ENCODE measurements at regions not wholly inside any gene's neighbourhood (a gene's known extent, or its start where the extent isn't known, plus 50 kb on each side); places are given as distances from the start of the nearest gene placed in this dataset.
"Not testable (repeated sequence)": the region's sequence is repeated elsewhere in the genome, so short reads cannot be mapped to it uniquely, and the experiment has no call there.

DNA sequence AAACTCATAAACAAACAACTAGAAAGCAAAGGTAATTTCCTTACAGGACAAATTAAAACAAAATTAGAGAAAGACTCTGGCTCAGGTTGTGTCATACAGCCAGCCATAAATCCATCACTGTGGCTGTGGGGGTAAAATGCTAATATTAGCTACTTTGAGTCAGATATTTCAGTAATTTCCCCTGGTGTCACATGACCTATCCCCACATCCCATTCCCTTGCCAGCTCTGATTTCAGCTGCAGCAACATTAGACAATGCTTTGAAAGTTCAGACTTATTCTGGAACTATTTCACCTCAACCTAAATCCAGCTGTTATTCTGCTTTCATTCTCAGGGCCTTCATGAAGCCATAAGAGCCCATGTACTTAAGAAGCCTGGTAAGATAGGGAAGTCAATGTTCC, 55.3 kb downstream of the RPL10L start:
- no peak for DNase-seq

DNA sequence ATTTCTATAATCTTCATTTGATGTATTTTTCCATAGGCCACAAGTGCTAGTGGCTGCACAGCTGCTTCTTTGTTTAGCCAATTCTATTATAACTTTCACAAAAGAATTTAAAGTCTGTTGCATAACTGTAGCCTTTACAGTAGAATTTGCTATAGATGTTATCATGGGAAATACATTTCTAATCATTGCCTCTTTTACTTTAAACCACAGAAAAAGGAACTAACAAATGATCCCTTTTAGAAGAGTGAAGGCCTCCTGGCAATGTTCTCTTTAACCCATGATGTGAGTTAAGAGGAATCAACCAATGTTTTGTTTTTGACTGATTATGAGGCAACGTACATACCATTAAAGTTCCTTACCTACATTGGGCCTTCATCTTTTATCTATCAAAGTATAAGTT, 68.8 kb downstream of the RPL10L start:
- DNase-seq, result no peak

DNA sequence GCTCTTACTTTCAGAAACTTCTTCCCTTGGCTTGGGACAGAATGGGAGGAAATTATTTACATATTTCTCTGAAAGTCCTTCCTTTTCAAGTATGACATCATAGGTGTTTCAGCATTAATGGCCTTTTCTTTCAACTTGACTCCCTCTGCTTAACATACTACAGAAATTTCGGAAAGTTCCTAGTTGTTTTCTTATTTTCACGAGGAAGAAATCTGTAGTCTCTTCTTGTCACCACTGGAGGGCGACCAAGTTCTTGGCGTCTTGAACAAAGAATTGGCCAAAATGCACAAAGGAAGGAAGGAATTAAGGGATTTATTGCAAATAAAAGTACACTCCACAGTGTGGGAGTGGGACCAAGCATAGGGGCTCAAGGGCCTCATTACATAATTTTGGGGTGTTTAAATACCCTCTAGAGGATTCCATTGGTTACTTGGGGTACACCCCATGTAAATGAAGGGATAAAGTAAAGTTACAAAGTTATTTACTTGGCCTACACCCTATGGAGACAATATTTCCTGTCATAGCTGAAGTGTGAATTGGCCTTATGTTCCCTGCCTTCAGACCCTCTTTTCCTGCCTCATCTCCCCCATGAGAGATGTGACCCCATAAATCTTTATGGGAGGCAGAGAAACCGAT, 70.4 kb downstream of the RPL10L start:
- no peak for DNase-seq

DNA sequence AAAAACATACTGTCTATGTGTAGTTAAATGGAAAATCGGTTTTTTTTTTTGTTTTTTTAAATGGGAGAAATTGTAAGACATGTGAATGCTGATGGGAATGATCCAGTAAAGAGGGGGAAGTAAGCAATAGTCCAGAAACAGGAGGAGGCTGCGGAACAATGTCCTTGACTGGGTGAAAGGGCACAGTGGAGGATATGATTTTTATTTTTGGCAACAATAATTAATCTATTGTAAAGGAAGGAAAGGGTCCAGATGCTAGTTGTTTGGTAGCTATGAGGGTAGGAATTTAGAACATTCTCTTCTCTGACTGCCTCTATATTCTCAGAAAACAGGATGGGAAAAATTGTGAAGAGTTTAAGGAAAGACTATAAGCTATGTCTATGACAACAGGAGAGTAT, 76.6 kb downstream of the RPL10L start:
- no peak for DNase-seq

DNA sequence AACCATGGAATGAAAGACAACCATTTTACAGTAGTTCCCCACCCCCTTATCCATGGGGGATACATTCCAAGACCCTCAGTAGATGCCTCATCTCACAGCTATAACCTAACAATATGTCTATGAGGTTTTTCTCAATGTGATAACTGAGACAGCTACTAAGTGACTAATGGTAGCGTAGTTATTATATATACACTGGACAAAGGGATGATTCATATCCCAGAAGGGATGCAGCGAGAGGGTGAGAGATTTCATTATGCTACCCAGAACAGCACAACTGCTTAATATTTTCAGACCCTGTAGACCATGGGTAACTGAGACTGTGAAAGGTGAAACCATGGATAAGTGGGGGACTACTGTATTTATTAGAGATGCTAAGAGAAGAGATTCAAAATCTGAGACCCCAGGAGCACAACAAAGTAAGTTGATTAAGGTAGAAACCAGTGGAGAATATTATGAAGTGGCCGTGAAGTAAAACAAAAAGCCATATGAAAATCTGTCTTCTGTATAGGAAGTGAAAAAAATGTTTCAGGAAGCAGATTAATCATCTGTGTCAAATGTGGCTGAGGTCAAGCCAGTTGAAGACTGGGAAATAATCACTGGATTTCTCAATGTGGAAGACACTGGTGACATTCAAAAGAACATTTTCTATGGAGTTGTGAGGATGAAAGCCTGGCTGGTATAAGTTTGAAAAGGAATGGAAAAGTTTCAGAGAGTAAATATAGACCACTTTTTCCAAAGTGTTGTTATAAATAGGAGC, 77.2 kb downstream of the RPL10L start:
- DNase-seq, result no peak

DNA sequence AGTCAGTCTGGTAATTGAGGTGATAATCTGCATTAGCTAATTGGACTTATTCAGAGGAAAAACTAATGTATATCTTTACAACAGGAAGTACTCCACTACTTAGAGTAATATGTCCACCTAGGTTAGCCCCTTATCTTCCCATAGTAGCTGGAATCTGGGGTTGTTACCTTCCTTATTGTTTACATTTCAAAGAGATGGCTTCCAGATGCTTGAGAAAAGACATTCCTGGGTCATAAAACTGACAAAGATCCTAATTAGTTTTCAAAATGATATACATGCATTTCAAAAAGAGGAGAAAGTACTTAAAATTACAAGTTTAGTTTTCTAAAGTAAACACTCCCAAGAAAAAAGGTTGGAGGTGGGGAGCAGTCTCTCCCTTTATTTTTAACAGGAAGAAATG, 78.1 kb downstream of the RPL10L start:
- no peak for DNase-seq

DNA sequence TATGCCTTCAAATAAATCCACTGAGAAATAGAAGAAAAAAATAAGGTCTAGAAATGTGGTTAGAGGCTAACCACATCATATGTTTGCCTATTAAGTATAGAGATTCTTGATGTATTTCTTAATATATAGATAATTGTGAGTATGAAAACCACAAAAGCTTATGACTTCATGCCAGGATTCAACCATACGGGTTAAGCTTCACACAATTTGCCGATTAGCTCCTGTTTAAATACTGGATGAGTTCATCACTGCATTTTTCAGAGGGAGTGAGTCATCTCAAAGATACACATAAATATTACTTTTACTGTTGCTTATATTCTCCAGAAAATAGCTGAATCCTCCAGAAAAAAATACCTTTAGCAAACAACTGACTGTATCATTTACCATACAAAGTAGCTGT, 79.6 kb downstream of the RPL10L start:
- no peak for DNase-seq

DNA sequence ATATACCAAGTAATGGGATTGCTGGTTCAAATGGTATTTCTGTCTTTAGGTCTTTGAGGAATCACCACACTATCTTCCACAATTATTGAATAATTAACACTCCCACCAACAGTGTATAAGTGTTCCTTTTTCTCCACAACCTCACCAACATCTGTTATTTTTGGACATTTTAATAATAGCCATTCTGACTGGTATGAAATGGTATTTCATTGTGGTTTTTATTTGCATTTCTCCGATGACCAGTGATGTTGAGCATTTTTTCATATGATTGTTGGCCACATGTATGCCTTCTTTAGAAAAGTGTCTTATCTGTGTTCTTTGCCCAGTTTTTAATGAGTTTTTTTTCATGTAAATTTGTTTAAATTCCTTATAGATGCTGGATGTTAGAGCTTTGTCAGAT, 83.4 kb downstream of the RPL10L start:
- not testable (repeated sequence) for DNase-seq

DNA sequence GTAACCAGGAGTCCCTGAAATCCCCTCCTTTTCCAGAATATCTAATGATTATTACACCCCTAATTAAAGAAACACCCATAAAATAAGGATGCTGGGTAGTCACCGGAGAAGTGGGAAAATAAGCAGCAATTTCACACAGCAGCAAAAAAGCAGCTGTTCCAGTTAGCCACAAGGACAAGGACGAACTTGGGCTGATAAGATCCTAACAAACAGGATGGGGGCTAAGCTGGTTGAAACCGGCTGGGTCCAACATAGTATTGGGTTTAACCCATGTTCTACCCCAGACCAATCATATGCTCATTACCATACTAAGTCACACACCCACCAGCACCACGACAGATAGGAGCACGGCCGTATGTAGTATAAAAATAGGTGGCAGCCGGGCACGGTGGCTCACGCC, 100.7 kb downstream of the RPL10L start:
- no peak for DNase-seq

DNA sequence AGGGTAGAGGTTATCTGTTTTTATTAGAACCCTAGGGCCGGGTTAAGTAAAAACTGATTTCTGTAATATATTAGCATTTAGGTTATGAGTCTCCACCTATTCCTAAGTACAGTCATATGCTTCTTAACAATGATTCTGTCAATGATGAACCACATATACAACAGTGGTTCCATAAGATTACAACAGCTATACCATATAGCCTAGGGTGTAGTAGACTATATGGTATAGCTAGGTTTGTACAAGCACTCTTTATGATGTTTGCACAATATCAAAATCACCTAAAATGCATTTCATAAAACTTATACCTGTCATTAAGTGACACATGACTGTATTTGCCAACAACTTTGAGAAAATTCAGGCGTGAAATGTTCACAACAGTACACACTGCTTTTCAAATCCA, 110.6 kb downstream of the RPL10L start:
- DNase-seq, result no peak

DNA sequence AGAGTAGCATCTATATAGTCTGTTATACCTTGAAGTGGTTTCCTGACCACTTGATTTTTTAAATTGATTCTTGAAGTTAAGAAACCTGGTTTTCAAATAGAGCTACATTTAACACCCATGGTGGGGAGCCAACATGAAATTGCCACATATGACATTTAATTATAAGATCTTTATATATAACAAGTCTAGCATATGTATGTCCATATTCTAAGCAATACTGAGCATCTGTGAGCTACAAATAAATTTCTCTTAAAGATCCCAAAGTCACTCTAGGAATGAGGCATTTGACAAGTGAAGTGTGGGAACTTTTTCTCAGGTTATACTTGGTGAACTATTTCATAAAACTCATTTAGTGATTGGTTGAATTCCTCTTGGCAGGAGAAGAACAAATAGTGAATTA, 132.5 kb downstream of the RPL10L start:
- DNase-seq, result no peak

DNA sequence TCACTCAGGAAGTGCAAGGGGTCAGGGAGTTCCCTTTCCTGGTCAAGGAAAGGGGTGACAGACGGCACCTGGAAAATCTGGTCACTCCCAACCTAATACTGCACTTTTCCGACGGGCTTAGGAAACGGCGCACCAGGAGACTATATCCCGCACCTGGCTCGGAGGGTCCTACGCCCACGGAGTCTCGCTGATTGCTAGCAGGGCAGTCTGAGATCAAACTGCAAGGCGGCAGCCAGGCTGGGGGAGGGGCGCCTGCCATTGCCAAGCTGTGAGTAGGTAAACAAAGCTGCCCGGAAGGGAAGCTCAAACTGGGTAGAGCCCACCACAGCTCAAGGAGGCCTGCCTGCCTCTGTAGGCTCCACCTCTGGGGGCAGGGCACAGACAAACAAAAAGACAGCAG, 142.8 kb downstream of the RPL10L start:
- DNase-seq, result not testable (repeated sequence)

DNA sequence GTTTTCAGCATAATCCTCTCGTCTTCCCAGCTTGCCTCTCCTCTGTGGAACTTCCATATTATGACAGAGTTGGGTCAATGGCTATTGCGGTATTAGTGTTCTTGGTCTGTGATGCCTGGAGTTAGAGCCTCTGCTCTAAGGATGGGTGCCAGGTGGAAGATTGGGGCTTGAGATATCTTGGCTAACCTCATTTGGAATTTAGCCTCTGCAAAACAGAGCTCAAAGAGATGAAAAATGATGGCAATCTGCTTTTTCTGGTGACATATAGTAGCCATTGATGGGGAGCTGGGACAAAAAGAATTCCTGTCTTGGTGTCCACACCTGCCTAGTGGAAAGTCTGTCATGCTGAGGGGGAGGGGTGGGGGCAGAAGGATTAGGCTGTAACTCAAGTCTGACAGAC, 152.1 kb downstream of the RPL10L start:
- no peak for DNase-seq

DNA sequence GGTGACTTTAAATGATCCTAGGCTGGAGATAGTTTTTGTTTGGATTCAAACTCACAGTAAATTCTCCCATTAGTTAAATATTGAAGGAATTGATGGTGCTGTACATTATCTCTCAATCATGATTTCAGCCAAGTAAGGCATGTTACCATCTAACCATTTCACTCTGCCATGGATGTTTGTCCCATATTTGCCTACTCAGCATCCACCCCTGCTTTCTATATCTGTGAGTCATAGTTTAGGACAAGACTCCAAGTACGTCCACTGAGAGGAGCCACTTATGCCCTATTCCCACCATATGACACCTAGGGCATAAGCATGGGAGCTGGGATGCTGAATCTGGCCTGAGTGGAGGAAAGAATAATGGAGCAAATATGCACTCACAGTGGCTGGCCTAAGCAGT, 155.2 kb downstream of the RPL10L start:
- no peak for DNase-seq

DNA sequence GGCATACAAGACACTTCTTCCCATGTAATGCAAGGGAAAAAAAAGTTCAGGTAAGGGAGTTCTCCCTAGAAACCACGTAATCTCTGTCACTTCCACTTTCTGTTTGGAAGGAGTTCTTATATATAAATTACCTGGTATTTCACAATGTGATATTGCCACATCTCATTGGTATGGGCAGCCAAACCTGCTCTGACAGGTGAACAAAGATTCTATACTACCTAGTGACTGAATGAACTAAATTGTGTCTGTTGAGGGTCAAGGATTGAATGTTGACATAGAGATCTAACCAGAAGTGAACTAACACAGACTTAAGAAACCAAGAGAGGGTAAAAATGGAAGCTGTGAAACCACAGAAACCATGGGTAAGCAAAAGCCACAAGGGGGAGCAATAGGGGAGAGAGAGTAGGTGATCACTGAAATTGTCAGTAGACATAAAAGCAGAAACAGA, 161.3 kb downstream of the RPL10L start:
- no peak for DNase-seq

DNA sequence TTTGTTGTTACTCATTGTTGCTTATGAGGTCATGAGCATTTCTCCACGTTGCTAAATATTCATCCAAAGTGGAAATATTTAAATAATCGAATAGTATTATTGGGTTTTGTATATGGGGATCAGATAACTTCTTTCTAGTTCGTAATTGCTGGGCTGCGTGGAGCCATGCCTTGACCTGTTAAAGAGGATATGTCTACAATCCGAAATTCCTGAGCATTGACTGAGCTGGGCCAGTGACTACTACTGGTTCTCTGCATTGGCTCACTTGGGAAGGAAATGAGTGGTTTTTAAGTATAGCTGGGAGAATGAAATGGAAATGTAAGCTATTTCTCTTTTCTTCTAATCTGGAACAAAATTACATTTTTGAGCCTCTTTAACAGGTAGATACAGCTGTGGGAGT, 163.2 kb downstream of the RPL10L start:
- DNase-seq, result no peak

DNA sequence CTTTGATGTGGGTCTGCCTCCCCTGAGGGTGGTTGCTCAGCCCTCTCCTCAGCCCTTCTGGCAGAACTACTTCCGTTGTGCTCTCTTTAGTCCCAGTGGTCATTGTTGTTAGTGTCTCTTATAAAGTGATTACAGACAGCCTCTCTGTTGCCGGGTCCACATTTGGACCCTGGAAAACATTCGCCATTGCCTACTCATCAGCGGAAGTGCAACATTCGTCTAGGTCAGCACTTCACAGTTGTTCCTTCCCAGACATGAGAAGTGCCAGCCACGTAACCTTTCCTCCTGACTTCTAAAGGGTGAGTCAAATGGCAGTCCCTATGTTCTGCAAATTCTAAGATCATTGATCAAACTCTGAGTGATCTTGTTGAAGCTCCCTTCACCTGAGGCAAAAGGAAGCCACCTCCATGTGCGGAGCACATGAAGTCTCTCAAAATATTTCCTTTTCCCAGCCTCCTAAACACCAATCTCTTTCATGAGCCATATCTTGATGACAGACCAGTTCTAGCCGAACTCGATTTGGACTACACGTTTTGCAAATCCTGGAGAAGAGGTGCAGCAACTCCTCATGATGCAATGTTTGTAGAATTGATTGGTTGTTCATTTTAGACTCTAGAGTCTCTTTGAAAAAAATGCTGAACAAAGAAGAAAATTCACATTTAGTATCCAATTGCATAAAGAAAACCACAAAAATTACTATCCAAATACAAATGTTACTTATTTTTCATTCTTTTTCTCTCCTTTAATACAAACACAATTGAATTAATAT, 163.8 kb downstream of the RPL10L start:
- no peak for DNase-seq

DNA sequence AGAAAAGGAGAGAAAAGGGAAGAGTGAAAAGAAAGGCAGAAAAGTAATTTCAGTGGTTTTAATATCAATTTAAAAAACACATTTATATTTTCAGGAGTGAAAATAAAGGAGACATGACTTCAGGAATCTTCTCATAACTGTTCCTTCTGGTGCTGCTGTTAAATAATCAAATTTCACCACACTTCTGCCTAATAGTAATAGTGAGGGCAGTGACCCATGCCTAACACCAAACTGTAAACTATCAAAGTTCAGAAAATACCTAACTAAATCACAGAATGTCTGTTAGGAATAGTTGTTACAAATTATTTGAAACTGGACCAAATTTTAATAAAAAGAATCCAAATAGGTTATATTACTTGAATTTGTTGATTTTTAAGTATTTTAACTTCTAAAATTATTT, 169.4 kb downstream of the RPL10L start:
- DNase-seq, result no peak

DNA sequence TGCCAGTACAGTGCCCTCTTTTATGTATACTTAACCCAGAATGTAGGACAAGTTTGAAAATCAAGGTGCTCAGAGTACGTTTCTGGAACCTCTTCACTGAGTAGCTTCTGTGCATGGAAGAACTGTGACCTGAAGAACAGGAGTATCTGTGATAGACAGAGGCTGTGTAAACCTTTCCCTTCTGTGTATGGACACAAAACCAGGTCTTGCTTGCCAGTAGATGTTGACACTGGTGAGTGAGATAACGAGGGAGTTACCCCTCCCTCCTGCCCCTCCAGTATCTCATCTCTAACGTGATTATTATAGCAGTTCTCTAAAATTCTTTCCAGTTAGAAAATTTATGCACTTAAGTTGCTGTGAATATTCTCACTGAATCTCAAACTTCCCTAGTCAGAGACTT, 170.8 kb downstream of the RPL10L start:
- DNase-seq, result no peak

DNA sequence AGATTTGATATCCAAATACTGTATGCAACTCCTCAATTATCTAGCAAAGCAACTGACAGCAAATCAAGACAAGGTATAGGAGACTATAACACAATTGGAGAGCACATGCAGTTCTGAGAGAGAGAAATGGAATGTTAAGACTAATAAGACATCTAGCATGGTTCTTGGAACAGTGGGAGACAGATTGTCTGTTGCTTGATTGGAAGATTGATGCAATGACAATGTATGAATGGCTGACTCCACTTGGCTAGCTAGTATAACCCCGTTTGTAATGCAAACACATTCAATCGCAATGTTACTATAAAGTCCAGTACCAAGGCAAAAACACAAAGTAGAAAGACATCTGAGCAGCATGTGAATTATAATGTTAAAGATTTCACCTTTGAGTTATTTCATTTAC, 179.3 kb downstream of the RPL10L start:
- DNase-seq, result no peak

DNA sequence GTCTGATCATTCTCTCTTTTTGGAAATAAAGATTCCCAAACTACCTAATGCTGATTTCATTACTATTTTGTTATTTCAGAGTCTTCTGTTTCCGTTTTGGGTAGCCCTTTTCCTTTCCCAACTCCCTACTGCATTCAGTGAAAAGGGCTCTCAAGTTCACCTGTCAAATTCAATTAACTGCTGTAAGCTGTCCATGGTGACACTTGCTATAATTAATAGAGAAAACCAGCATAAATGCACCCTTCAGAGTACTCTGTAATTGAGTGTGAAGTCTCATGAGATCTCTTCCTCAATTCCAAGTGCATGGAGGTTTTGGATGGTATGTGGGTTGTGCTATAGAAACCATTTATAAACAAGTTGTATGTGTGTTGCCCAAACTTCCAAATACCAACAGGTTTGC, 187.2 kb downstream of the RPL10L start:
- no peak for DNase-seq

DNA sequence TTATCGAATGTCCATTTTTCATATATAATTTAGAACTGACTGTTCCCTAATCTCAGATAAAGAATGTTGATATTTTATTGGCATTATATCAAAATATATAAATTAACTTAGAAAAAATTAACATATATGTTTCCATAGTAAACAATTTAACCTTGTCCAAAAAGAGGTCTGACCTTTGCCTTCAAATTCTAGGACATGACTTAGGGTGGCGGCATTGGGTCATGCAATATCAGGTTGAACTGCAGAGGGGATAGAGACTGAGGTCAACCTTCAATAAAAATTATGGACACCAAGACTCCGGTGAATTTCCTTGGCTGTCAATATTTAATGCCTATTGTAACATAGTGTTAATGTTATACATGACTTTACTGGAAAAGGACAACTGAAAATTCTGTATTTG, 199.8 kb downstream of the RPL10L start:
- no peak for DNase-seq

DNA sequence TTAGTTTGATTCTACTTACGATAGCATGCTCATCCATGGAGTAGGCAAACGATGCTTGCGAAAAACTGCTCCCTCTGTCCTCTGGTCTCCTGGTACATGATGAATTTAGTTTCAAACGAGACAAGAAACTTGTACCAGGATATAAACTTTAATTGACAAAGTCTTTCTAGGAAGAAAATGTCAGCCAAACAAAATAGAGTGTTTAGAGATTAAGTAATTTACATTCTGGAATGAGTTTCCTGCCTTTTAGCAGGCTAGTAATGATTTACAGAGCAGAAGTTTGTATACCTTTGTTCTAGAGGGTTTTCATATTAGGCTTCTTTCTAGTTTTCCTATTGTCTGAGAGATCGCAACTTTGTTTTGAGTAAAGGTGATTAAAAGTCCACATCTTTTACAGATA, 206.9 kb downstream of the RPL10L start:
- DNase-seq, result no peak

DNA sequence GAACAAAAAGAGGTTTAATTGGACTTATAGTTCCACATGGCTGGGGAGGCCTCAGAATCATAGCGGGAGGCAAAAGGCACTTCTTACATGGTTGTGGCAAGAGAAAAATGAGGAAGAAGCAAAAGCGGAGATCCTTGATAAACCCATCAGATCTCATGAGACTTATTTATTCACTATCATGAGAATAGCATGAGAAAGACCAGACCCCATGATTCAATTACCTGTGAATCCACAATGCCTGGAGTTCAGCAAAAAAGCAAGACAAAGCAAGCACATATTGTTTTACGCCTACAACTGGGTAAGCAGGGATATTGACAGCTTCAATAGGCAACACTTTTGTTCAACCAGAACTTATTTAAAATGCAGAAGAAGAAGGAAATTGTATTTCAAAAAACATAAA, 218.2 kb downstream of the RPL10L start:
- DNase-seq, result no peak

All from NCI-H748 treated with DMSO at 0.1 percent for 48 hours (cell line).